Endothelial cell (in vitro differentiated cells): ENCODE measurements at regions not wholly inside any gene's neighbourhood (a gene's known extent, or its start where the extent isn't known, plus 50 kb on each side); places are given as distances from the start of the nearest gene placed in this dataset.

ENCODE experiments used
- DNase-seq: peaks from one replicate; pipeline ENCODE4 v3.0.0; 2021; ENCODE audit warnings: low spot score
- H3K27ac Mint-ChIP-seq: one replicate; pipeline ENCODE4 v1.8.0; 2021; ENCODE audit warnings: mixed read lengths, inconsistent platforms; ENCODE audit not compliant: unreplicated experiment
- H3K27me3 Mint-ChIP-seq: one replicate; pipeline ENCODE4 v1.8.0; 2021; ENCODE audit warnings: mild to moderate bottlenecking, moderate library complexity, mixed read lengths, inconsistent platforms; ENCODE audit not compliant: unreplicated experiment
- H3K36me3 Mint-ChIP-seq: one replicate; pipeline ENCODE4 v1.8.0; 2021; ENCODE audit warnings: mild to moderate bottlenecking, low read depth, mixed read lengths, inconsistent platforms; ENCODE audit not compliant: unreplicated experiment
- H3K4me1 Mint-ChIP-seq: one replicate; pipeline ENCODE4 v1.8.0; 2021; ENCODE audit warnings: mild to moderate bottlenecking, mixed read lengths, inconsistent platforms; ENCODE audit not compliant: unreplicated experiment
- H3K4me3 Mint-ChIP-seq: one replicate; pipeline ENCODE4 v1.8.0; 2021; ENCODE audit warnings: mild to moderate bottlenecking, mixed read lengths, inconsistent platforms; ENCODE audit not compliant: unreplicated experiment
- H3K9me3 Mint-ChIP-seq: one replicate; pipeline ENCODE4 v1.8.0; 2021; ENCODE audit warnings: mixed read lengths, inconsistent platforms; ENCODE audit not compliant: unreplicated experiment
- TF ChIP-seq, protein P1 (sequence below): fragments of 200-600 bp; sonication (generic); IDR thresholded peaks from one replicate; pipeline ENCODE4 v1.5.0; 2021; ENCODE audit warnings: antibody characterized with exemption; ENCODE audit not compliant: unreplicated experiment

DNA sequence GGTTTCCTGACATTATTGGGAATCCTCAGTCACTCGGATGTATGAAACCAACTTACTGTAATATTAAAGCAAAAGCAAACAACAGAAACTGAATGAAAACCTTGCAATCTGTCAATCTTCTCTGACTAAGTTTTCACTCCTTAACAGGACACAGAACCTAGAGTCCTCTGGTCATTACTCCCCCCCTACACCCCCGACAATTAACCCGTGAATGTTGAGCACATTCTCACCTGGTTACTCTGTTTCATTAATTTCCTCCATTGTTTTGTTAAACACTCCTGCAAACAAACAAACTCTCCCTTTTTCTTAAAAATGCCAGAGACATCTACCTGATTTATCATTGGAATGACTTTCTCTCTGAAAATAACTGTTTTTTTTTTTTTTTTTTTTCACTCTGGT is 469.0 kb upstream of the PRKX start:
- H3K4me1 Mint-ChIP-seq = no peaks in the 10 kb centered on the region
- no peak overlapping the region for H3K27ac Mint-ChIP-seq
- H3K36me3 Mint-ChIP-seq = no peaks in the 10 kb centered on the region
- no peaks in the 10 kb centered on the region for H3K9me3 Mint-ChIP-seq
- no peak overlapping the region for H3K4me3 Mint-ChIP-seq
- no peak for DNase-seq
- TF ChIP-seq, protein P1, sequence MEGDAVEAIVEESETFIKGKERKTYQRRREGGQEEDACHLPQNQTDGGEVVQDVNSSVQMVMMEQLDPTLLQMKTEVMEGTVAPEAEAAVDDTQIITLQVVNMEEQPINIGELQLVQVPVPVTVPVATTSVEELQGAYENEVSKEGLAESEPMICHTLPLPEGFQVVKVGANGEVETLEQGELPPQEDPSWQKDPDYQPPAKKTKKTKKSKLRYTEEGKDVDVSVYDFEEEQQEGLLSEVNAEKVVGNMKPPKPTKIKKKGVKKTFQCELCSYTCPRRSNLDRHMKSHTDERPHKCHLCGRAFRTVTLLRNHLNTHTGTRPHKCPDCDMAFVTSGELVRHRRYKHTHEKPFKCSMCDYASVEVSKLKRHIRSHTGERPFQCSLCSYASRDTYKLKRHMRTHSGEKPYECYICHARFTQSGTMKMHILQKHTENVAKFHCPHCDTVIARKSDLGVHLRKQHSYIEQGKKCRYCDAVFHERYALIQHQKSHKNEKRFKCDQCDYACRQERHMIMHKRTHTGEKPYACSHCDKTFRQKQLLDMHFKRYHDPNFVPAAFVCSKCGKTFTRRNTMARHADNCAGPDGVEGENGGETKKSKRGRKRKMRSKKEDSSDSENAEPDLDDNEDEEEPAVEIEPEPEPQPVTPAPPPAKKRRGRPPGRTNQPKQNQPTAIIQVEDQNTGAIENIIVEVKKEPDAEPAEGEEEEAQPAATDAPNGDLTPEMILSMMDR = no peak
- peaks cover 3% of the 10 kb centered on the region for H3K27me3 Mint-ChIP-seq

DNA sequence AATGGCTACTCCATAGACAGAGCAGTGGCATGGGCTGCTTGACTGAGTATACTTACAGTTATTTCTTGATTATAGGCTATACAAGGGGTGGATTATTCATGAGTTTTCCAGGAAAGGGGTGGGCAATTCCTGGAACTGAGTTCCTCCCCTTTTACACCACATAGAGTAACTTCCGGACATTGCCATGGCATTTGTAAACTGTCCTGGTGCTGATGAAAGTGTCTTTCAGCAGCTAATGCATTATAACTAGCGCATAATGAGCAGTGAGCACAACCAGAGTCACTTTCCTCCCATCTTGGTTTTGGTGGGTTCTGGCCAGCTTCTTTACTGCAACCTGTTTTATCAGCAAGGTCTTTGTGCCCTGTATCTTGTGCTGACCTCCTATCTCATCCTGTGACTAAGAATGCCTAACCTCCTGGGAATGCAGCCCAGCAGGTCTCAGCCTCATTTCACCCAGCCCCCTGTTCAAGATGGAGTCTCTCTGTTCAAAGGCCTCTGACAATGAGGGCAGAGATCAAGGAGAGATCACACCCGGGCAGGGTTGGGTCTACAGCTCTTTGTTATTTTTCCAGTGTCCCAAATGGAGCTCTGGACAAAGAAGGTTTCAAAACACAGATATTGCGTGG is 468.4 kb upstream of the PRKX start:
- no peaks in the 10 kb centered on the region for H3K9me3 Mint-ChIP-seq
- no peak overlapping the region for H3K27ac Mint-ChIP-seq
- TF ChIP-seq, protein P1 = no peak
- no peak overlapping the region for H3K4me3 Mint-ChIP-seq
- H3K36me3 Mint-ChIP-seq = no peaks in the 10 kb centered on the region
- no peak for DNase-seq
- peaks cover 3% of the 10 kb centered on the region for H3K27me3 Mint-ChIP-seq
- no peaks in the 10 kb centered on the region for H3K4me1 Mint-ChIP-seq

DNA sequence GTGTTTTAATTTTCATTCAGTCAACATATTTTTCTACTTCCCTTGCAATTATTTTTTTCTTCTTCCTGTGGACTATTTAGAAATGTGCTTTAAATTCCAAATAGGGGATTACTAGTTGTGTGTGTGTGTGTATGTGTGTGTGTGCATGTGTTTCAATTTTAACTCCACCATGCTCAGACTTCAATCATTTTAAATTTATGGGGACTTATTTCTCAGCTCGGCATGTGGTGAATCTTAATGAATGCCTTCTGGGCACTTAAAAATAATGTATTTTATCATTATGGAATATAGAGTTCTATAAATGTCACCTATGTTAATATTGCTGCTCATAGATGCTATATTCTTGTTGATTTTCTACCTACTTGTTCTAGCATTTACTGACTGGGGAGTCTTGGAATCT is 465.6 kb upstream of the PRKX start:
- TF ChIP-seq, protein P1 = no peak
- no peak for DNase-seq
- Mint-ChIP-seq H3K4me3 (no peak overlapping the region), H3K36me3 (no peaks in the 10 kb centered on the region), H3K27ac (no peak overlapping the region), H3K9me3 (no peaks in the 10 kb centered on the region), H3K27me3 (peaks cover 3% of the 10 kb centered on the region), H3K4me1 (no peaks in the 10 kb centered on the region)

DNA sequence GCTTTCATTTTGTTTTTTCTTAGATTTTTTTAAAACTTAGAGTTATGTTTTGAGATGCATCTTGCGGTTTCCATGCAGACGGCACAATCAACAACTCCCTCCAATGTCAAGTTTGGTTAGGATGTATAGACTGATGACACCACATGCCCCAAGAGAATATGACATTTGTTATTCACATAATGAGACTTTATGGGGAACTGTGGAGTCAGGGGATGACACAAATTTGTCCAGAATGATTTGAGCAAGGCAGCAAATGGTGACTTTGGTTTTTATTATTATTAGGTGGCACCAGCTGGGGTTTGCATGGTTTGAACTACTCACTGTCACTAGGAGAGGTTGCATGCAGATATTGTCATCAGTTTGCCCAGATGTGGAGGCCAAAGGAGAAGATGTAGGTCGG is 461.8 kb upstream of the PRKX start:
- Mint-ChIP-seq H3K9me3 (no peaks in the 10 kb centered on the region), H3K36me3 (no peaks in the 10 kb centered on the region), H3K27ac (no peak overlapping the region), H3K4me3 (no peak overlapping the region), H3K27me3 (no peaks in the 10 kb centered on the region), H3K4me1 (no peaks in the 10 kb centered on the region)
- TF ChIP-seq, protein P1 = no peak
- DNase-seq = no peak

DNA sequence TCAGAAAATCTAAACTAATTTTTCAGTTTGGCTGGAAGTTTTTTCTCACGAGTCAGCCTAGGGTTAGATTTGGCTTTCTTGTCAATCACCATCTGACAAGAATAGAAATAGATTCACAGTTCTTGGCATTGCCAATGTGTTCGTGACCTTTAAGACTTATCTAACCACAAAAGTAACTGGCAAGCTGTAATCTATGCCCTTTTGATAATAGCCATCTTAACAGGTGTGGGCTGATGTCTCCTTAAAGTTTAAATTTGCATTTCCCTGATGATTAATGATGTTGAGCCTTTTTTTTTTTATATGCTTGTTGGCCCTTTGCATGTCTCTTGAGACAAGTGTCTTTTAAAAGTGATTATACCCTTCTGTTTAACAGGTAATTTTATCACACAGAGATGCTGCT is 460.3 kb upstream of the PRKX start:
- H3K4me3 Mint-ChIP-seq = no peak overlapping the region
- no peaks in the 10 kb centered on the region for H3K27me3 Mint-ChIP-seq
- DNase-seq = no peak
- H3K27ac Mint-ChIP-seq = no peak overlapping the region
- H3K4me1 Mint-ChIP-seq = no peaks in the 10 kb centered on the region
- no peaks in the 10 kb centered on the region for H3K36me3 Mint-ChIP-seq
- H3K9me3 Mint-ChIP-seq = no peaks in the 10 kb centered on the region
- TF ChIP-seq, protein P1 = no peak
